GM12873 (cell line): ENCODE measurements at regions not wholly inside any gene's neighbourhood (a gene's known extent, or its start where the extent isn't known, plus 50 kb on each side); places are given as distances from the start of the nearest gene placed in this dataset.

Experiments
- CTCF ChIP-seq: IDR thresholded peaks from 2 replicates; pipeline ENCODE4 v1.5.1; 2012; ENCODE audit warnings: low read depth, mild to moderate bottlenecking, moderate library complexity, low read length, control low read depth; ENCODE audit not compliant: insufficient read depth; ENCODE audit errors: missing control alignments

- no peak for TF ChIP-seq CTCF
Measured at GRCh38 chr14:43338713-43339112, 1168.4 kb downstream of the FSCB start.

- TF ChIP-seq CTCF, result no peak
Measured at GRCh38 chr14:43336351-43336750, 1170.7 kb downstream of the FSCB start.

- TF ChIP-seq CTCF, result no peak
Measured at GRCh38 chr14:43316427-43316826, 1190.7 kb downstream of the FSCB start.

GRCh38 chr14:43313719-43314118 lies 1193.4 kb downstream of the FSCB start:
- no peak for TF ChIP-seq CTCF

GRCh38 chr14:43308421-43309110 lies 1198.5 kb downstream of the FSCB start:
- no peak for TF ChIP-seq CTCF

GRCh38 chr14:43307836-43308235 lies 1199.2 kb downstream of the FSCB start:
- TF ChIP-seq CTCF, result no peak

- no peak for TF ChIP-seq CTCF
Measured at GRCh38 chr14:43306053-43306452, 1201.0 kb downstream of the FSCB start.

- no peak for TF ChIP-seq CTCF
Measured at GRCh38 chr14:43297794-43298193, 1209.3 kb downstream of the FSCB start.
